ENCODE measurements at regions not wholly inside any gene's neighbourhood (a gene's known extent, or its start where the extent isn't known, plus 50 kb on each side); places are given as distances from the start of the nearest gene placed in this dataset.

DNA sequence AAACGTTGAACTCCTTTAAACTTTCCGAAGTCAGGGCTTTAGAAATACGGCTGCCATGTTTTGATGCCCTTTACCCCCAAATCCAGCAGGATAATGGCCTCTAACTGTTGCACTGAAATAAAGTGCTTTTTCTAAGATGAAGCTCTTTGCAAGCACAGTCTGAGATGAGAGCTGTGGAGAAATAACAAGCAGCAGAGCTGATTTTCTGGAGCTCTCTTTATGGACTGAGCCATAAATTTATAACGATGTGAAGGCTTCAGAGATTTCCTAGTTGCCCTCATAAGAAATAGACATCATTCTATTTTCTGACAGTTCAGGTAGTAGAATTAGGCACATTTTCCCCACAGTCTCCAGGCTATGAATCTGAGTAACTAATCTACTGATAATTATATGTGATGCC is 567.3 kb downstream of the PDHA2 start:
- TF ChIP-seq, protein P1, sequence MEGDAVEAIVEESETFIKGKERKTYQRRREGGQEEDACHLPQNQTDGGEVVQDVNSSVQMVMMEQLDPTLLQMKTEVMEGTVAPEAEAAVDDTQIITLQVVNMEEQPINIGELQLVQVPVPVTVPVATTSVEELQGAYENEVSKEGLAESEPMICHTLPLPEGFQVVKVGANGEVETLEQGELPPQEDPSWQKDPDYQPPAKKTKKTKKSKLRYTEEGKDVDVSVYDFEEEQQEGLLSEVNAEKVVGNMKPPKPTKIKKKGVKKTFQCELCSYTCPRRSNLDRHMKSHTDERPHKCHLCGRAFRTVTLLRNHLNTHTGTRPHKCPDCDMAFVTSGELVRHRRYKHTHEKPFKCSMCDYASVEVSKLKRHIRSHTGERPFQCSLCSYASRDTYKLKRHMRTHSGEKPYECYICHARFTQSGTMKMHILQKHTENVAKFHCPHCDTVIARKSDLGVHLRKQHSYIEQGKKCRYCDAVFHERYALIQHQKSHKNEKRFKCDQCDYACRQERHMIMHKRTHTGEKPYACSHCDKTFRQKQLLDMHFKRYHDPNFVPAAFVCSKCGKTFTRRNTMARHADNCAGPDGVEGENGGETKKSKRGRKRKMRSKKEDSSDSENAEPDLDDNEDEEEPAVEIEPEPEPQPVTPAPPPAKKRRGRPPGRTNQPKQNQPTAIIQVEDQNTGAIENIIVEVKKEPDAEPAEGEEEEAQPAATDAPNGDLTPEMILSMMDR (IDR thresholded peaks at IDR 0.05), result no peak
- TF ChIP-seq POLR2A (IDR thresholded peaks at IDR 0.05), result no peak
